GM23338 (cell line): ENCODE measurements at regions not wholly inside any gene's neighbourhood (a gene's known extent, or its start where the extent isn't known, plus 50 kb on each side); places are given as distances from the start of the nearest gene placed in this dataset.

ENCODE experiments used
- ATAC-seq: fragments of 200-7000 bp; cut with Tn5 transposase; 3 replicates; pipeline ENCODE4 v1.9.1; 2020
- DNase-seq: peaks from one replicate; pipeline ENCODE4 v3.0.0-alpha.2; 2015; ENCODE audit warnings: low spot score
- H2AFZ ChIP-seq: fragments of 200-600 bp; sonication (generic); 2 replicates; pipeline ENCODE4 v1.8.0; 2016; ENCODE audit warnings: antibody characterized with exemption, mild to moderate bottlenecking, moderate library complexity
- H3F3A ChIP-seq: fragments of 200-600 bp; sonication (generic); replicated peaks from 2 replicates; pipeline ENCODE4 v1.8.0; 2017; ENCODE audit warnings: antibody characterized with exemption, mixed run types, low read depth
- H3K27ac ChIP-seq: fragments of 200-600 bp; sonication (generic); 2 replicates; pipeline ENCODE4 v1.6.1; 2016; ENCODE audit warnings: low read depth
- H3K27me3 ChIP-seq: fragments of 200-600 bp; sonication (generic); 2 replicates; pipeline ENCODE4 v1.8.0; 2016; ENCODE audit warnings: mild to moderate bottlenecking, mixed run types, moderate library complexity; ENCODE audit not compliant: insufficient read depth
- H3K36me3 ChIP-seq: fragments of 200-600 bp; sonication (generic); 2 replicates; pipeline ENCODE4 v1.8.0; 2016; ENCODE audit warnings: mild to moderate bottlenecking; ENCODE audit not compliant: insufficient read depth
- H3K4me1 ChIP-seq: fragments of 200-600 bp; sonication (generic); 2 replicates; pipeline ENCODE4 v1.8.0; 2016; ENCODE audit warnings: mild to moderate bottlenecking, moderate library complexity; ENCODE audit not compliant: insufficient read depth
- H3K4me2 ChIP-seq: fragments of 200-600 bp; sonication (generic); 2 replicates; pipeline ENCODE4 v1.7.1; 2017; ENCODE audit warnings: mixed run types
- H3K4me3 ChIP-seq: fragments of 200-600 bp; sonication (generic); 2 replicates; pipeline ENCODE4 v1.6.1; 2016; ENCODE audit warnings: mixed run types
- H3K79me2 ChIP-seq: fragments of 200-600 bp; sonication (generic); replicated peaks from 2 replicates; pipeline ENCODE4 v1.8.0; 2017; ENCODE audit warnings: mild to moderate bottlenecking; ENCODE audit not compliant: insufficient read depth
- H3K9me2 ChIP-seq: fragments of 200-600 bp; sonication (generic); 2 replicates; pipeline ENCODE4 v1.8.0; 2017; ENCODE audit not compliant: insufficient read depth
- H4K20me1 ChIP-seq: fragments of 200-600 bp; sonication (generic); replicated peaks from 2 replicates; pipeline ENCODE4 v1.8.0; 2017; ENCODE audit warnings: mild to moderate bottlenecking; ENCODE audit not compliant: insufficient read depth
- H3K27ac Mint-ChIP-seq: 2 replicates; pipeline ENCODE4 v1.8.0; 2020; ENCODE audit warnings: inconsistent platforms, mild to moderate bottlenecking, moderate library complexity, mixed read lengths
- H3K27me3 Mint-ChIP-seq: 3 replicates; pipeline ENCODE4 v1.8.0; 2022; ENCODE audit warnings: low read depth, mild to moderate bottlenecking, moderate library complexity, mixed read lengths, inconsistent platforms; ENCODE audit not compliant: insufficient read depth, poor library complexity
- H3K36me3 Mint-ChIP-seq: 3 replicates; pipeline ENCODE4 v1.8.0; 2021; ENCODE audit warnings: low read depth, mild to moderate bottlenecking, inconsistent platforms, moderate library complexity, mixed read lengths
- H3K4me1 Mint-ChIP-seq: 3 replicates; pipeline ENCODE4 v1.8.0; 2020; ENCODE audit warnings: mild to moderate bottlenecking, inconsistent platforms, mixed read lengths
- H3K4me3 Mint-ChIP-seq: 3 replicates; pipeline ENCODE4 v1.8.0; 2021; ENCODE audit warnings: moderate library complexity, mild to moderate bottlenecking, inconsistent platforms, mixed read lengths
- H3K9me3 Mint-ChIP-seq: 3 replicates; pipeline ENCODE4 v1.8.0; 2020; ENCODE audit warnings: moderate library complexity, mild to moderate bottlenecking, inconsistent platforms, mixed read lengths
- CREB1 ChIP-seq: fragments of 250-450 bp; sonication (Bioruptor Pico); IDR thresholded peaks from 2 replicates; pipeline ENCODE4 v1.5.0; 2020; ENCODE audit warnings: low read depth, mild to moderate bottlenecking, moderate library complexity
- CTCF ChIP-seq, 2 experiments: fragments of 200-600 bp in 1 of 2; sonication (generic) in 1 of 2; conservative IDR thresholded peaks; 2 replicates each; pipeline versions ENCODE4 v1.5.1 to v1.6.1; 2016 to 2017; ENCODE audit warnings: antibody characterized with exemption in 2 of 2, low read depth in 2 of 2, mild to moderate bottlenecking in 2 of 2, moderate library complexity in 1 of 2
- EZH2phosphoT487 ChIP-seq: fragments of 200-600 bp; sonication (generic); IDR thresholded peaks from one replicate; pipeline ENCODE4 v1.8.1; 2018; ENCODE audit warnings: antibody characterized with exemption; ENCODE audit not compliant: unreplicated experiment
- JUNB ChIP-seq: IDR thresholded peaks from one replicate; pipeline ENCODE4 v1.6.1; 2016; ENCODE audit warnings: antibody characterized with exemption; ENCODE audit not compliant: unreplicated experiment
- NANOG ChIP-seq: IDR thresholded peaks from 2 replicates; pipeline ENCODE4 v1.6.1; 2016; ENCODE audit warnings: antibody characterized with exemption, borderline replicate concordance
- POLR2AphosphoS5 ChIP-seq: IDR thresholded peaks from 2 replicates; pipeline ENCODE4 v1.6.1; 2016; ENCODE audit warnings: antibody characterized with exemption, low read depth
- STAT1 ChIP-seq: IDR thresholded peaks from one replicate; pipeline ENCODE4 v1.6.1; 2016; ENCODE audit warnings: antibody characterized with exemption; ENCODE audit not compliant: unreplicated experiment
- ZNF114 ChIP-seq: fragments of 250-450 bp; sonication (Bioruptor Pico); IDR thresholded peaks from 2 replicates; pipeline ENCODE4 v1.5.0; 2020; ENCODE audit warnings: mild to moderate bottlenecking, moderate library complexity
- TF ChIP-seq, protein P1 (sequence below): IDR thresholded peaks from one replicate; pipeline ENCODE4 v1.6.1; 2018; ENCODE audit warnings: antibody characterized with exemption; ENCODE audit not compliant: unreplicated experiment

GRCh38 chr15:47119349-47119748, 598.0 kb upstream of the SEMA6D start (continued):
- TF ChIP-seq, protein P1, sequence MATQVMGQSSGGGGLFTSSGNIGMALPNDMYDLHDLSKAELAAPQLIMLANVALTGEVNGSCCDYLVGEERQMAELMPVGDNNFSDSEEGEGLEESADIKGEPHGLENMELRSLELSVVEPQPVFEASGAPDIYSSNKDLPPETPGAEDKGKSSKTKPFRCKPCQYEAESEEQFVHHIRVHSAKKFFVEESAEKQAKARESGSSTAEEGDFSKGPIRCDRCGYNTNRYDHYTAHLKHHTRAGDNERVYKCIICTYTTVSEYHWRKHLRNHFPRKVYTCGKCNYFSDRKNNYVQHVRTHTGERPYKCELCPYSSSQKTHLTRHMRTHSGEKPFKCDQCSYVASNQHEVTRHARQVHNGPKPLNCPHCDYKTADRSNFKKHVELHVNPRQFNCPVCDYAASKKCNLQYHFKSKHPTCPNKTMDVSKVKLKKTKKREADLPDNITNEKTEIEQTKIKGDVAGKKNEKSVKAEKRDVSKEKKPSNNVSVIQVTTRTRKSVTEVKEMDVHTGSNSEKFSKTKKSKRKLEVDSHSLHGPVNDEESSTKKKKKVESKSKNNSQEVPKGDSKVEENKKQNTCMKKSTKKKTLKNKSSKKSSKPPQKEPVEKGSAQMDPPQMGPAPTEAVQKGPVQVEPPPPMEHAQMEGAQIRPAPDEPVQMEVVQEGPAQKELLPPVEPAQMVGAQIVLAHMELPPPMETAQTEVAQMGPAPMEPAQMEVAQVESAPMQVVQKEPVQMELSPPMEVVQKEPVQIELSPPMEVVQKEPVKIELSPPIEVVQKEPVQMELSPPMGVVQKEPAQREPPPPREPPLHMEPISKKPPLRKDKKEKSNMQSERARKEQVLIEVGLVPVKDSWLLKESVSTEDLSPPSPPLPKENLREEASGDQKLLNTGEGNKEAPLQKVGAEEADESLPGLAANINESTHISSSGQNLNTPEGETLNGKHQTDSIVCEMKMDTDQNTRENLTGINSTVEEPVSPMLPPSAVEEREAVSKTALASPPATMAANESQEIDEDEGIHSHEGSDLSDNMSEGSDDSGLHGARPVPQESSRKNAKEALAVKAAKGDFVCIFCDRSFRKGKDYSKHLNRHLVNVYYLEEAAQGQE: no peak
- TF ChIP-seq CTCF (conservative IDR thresholded peaks at IDR 0.05; ENCODE audit: low read depth in 2 of 2): no peak

DNA sequence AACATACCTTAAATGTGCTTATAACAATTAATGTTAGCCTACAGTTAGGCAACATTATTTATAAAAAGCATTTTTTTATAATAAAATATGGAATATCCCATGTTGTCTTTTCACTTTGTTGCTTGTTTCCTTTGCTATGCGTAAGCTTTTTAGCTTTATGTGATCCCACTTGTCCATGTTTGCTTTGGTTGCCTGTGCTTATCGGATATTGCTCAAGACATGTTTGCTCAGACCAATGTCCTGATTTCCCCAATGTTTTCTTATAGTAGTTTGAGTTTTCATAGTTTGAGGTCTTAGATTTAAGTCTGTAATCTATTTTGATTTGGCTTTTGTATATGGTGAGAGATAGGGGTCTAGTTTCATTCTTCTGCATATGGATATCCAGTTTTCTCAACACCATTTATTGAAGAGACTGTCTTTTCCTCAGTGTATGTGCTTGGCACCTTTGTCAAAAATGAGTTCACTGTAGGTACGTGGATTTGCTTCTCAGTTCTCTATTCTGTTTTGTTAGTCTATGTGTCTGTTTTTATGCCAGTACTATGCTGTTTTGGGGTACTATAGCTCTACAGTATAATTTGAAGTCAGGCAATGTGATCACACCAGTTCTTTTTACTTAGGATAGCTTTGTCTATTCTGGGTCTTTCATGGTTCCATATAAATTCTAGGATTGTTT, 592.7 kb upstream of the SEMA6D start:
- no peak overlapping the region for H3K27ac ChIP-seq
- TF ChIP-seq ZNF114 (no peak), CREB1 (CRISPR knock-in tag) (no peak), NANOG (no peak), JUNB (no peak), STAT1 (no peak), EZH2phosphoT487 (no peak), CTCF (conservative IDR thresholded peaks at IDR 0.05; ENCODE audit: low read depth in 2 of 2) (no peak), POLR2AphosphoS5 (no peak)
- TF ChIP-seq, protein P1: no peak
- 0 out of 2 replicates have a peak, but pooled peaks cover 6% of the 10 kb centered on the region for H3K9me2 ChIP-seq
- Mint-ChIP-seq H3K27me3 (no peaks in the 10 kb centered on the region), H3K27ac (no peak overlapping the region), H3K36me3 (0 out of 3 replicates have a peak, but pooled peaks cover 3% of the 10 kb centered on the region), H3K4me3 (no peak overlapping the region), H3K9me3 (peaks cover 60% of the 10 kb centered on the region), H3K4me1 (no peaks in the 10 kb centered on the region)
- no peak overlapping the region for H3K4me2 ChIP-seq
- no peak for ATAC-seq
- no peaks in the 10 kb centered on the region for H3F3A ChIP-seq
- H3K4me3 ChIP-seq: no peak overlapping the region
- H3K36me3 ChIP-seq: no peaks in the 10 kb centered on the region
- H3K79me2 ChIP-seq: no peaks in the 10 kb centered on the region
- H4K20me1 ChIP-seq: no peaks in the 10 kb centered on the region
- DNase-seq: no peak
- no peaks in the 10 kb centered on the region for H3K4me1 ChIP-seq
- H3K27me3 ChIP-seq: no peaks in the 10 kb centered on the region
- no peak overlapping the region for H2AFZ ChIP-seq
